ENCODE measurements at regions not wholly inside any gene's neighbourhood (a gene's known extent, or its start where the extent isn't known, plus 50 kb on each side); places are given as distances from the start of the nearest gene placed in this dataset.

GRCh38 chr4:189792924-189793618 lies 147.6 kb upstream of the FRG1 start:
- TF ChIP-seq ZNF433 (tag by site-specific recombination; IDR thresholded peaks at IDR 0.05; ENCODE audit: low read depth) (no peak), ZNF133 (tag by site-specific recombination; IDR thresholded peaks at IDR 0.05) (no peak), GLIS2 (tag by site-specific recombination; IDR thresholded peaks at IDR 0.05) (no peak), ZNF639 (tag by site-specific recombination; IDR thresholded peaks at IDR 0.05) (no peak), MEIS1 (CRISPR knock-in tag; IDR thresholded peaks at IDR 0.05; ENCODE audit: borderline replicate concordance) (no peak), ZNF768 (tag by site-specific recombination; IDR thresholded peaks at IDR 0.05) (no peak), ZBTB11 (tag by site-specific recombination; conservative IDR thresholded peaks at IDR 0.05; ENCODE audit: low read depth) (no peak), ZNF324 (tag by site-specific recombination; IDR thresholded peaks at IDR 0.05) (no peak), ZNF2 (tag by site-specific recombination; IDR thresholded peaks at IDR 0.05) (no peak)
